H9 (cell line): ENCODE measurements at regions not wholly inside any gene's neighbourhood (a gene's known extent, or its start where the extent isn't known, plus 50 kb on each side); places are given as distances from the start of the nearest gene placed in this dataset.

ENCODE experiments used
- DNase-seq: peaks from one replicate; pipeline ENCODE4 v3.0.0-alpha.2; 2017
- H2AFZ ChIP-seq: one replicate; pipeline ENCODE4 v1.6.1; 2013; ENCODE audit warnings: mild to moderate bottlenecking, low read length, control low read depth, moderate library complexity
- H2AK5ac ChIP-seq: 2 replicates; pipeline ENCODE4 v1.6.1; 2013; ENCODE audit warnings: low read length, control low read depth, mixed read lengths; ENCODE audit not compliant: insufficient read length
- H2BK120ac ChIP-seq: one replicate; pipeline ENCODE4 v1.6.1; 2013; ENCODE audit warnings: low read depth, mild to moderate bottlenecking, low read length, control low read depth, inconsistent platforms; ENCODE audit not compliant: poor library complexity, severe bottlenecking
- H2BK12ac ChIP-seq: 2 replicates; pipeline ENCODE4 v1.6.1; 2013; ENCODE audit warnings: low read length, control low read depth, mixed read lengths, low read depth; ENCODE audit not compliant: insufficient read length
- H2BK15ac ChIP-seq: 2 replicates; pipeline ENCODE4 v1.6.1; 2013; ENCODE audit warnings: low read depth, low read length, control low read depth
- H2BK20ac ChIP-seq: one replicate; pipeline ENCODE4 v1.6.1; 2013; ENCODE audit warnings: low read depth, mild to moderate bottlenecking, low read length, control low read depth, inconsistent platforms; ENCODE audit not compliant: poor library complexity, severe bottlenecking
- H2BK5ac ChIP-seq: 2 replicates; pipeline ENCODE4 v1.6.1; 2013; ENCODE audit warnings: low read length, control low read depth, mixed read lengths; ENCODE audit not compliant: insufficient read length
- H3K14ac ChIP-seq: 2 replicates; pipeline ENCODE4 v1.6.1; 2013; ENCODE audit warnings: low read length, control low read depth; ENCODE audit not compliant: insufficient read depth
- H3K18ac ChIP-seq: 2 replicates; pipeline ENCODE4 v1.6.1; 2013; ENCODE audit warnings: low read depth, mild to moderate bottlenecking, mixed read lengths, low read length, control low read depth; ENCODE audit not compliant: insufficient read length
- H3K23ac ChIP-seq: 2 replicates; pipeline ENCODE4 v1.6.1; 2013; ENCODE audit warnings: low read length, control low read depth, mixed read lengths, low read depth; ENCODE audit not compliant: insufficient read length
- H3K23me2 ChIP-seq: 2 replicates; pipeline ENCODE4 v1.6.1; 2013; ENCODE audit warnings: low read depth, mild to moderate bottlenecking, mixed read lengths, low read length, control low read depth; ENCODE audit not compliant: insufficient read length, poor library complexity, severe bottlenecking
- H3K27ac ChIP-seq: 2 replicates; pipeline ENCODE4 v1.5.1; 2013; ENCODE audit warnings: low read length, control low read depth, mixed read lengths, low read depth; ENCODE audit not compliant: insufficient read length
- H3K27me3 ChIP-seq: 2 replicates; pipeline ENCODE4 v1.6.1; 2013; ENCODE audit warnings: low read length, control low read depth, inconsistent platforms; ENCODE audit not compliant: insufficient read depth
- H3K4ac ChIP-seq: 2 replicates; pipeline ENCODE4 v1.6.1; 2013; ENCODE audit warnings: low read depth, mild to moderate bottlenecking, control low read depth, inconsistent platforms, low read length, moderate library complexity
- H3K4me1 ChIP-seq: 2 replicates; pipeline ENCODE4 v1.6.1; 2013; ENCODE audit warnings: low read length, control low read depth, inconsistent platforms; ENCODE audit not compliant: insufficient read depth
- H3K4me2 ChIP-seq: 2 replicates; pipeline ENCODE4 v1.6.1; 2013; ENCODE audit warnings: low read length, control low read depth, mixed read lengths; ENCODE audit not compliant: insufficient read length, insufficient read depth
- H3K56ac ChIP-seq: 2 replicates; pipeline ENCODE4 v1.6.1; 2013; ENCODE audit warnings: low read depth, mild to moderate bottlenecking, mixed read lengths, low read length, control low read depth; ENCODE audit not compliant: insufficient read length
- H3K79me1 ChIP-seq: 2 replicates; pipeline ENCODE4 v1.6.1; 2013; ENCODE audit warnings: low read depth, mild to moderate bottlenecking, moderate library complexity, low read length, control low read depth, inconsistent platforms; ENCODE audit not compliant: insufficient read depth, poor library complexity, severe bottlenecking
- H3K79me2 ChIP-seq: 2 replicates; pipeline ENCODE4 v1.6.1; 2013; ENCODE audit warnings: low read length, control low read depth, inconsistent platforms; ENCODE audit not compliant: insufficient read depth
- H3K9ac ChIP-seq: 2 replicates; pipeline ENCODE4 v1.6.1; 2013; ENCODE audit warnings: low read length, control low read depth, mixed read lengths; ENCODE audit not compliant: insufficient read length; ENCODE audit errors: extremely low read depth
- H3K9me3 ChIP-seq: one replicate; pipeline ENCODE4 v1.6.1; 2013; ENCODE audit warnings: low read depth, low read length, inconsistent platforms; ENCODE audit not compliant: control insufficient read depth
- H3T11ph ChIP-seq: one replicate; pipeline ENCODE4 v1.6.1; 2013; ENCODE audit warnings: mild to moderate bottlenecking, low read length, control low read depth, inconsistent platforms
- H4K20me1 ChIP-seq: one replicate; pipeline ENCODE4 v1.6.1; 2013; ENCODE audit not compliant: control insufficient read depth, insufficient read length, insufficient read depth
- H4K5ac ChIP-seq: 2 replicates; pipeline ENCODE4 v1.6.1; 2013; ENCODE audit warnings: low read depth, mild to moderate bottlenecking, mixed read lengths, low read length, control low read depth; ENCODE audit not compliant: insufficient read length
- H4K8ac ChIP-seq: replicated peaks from 2 replicates; pipeline ENCODE4 v1.6.1; 2013; ENCODE audit warnings: low read length, control low read depth, mixed read lengths, low read depth; ENCODE audit not compliant: insufficient read length
- H4K91ac ChIP-seq: 2 replicates; pipeline ENCODE4 v1.6.1; 2013; ENCODE audit warnings: low read depth, mild to moderate bottlenecking, moderate library complexity, mixed read lengths, low read length, control low read depth; ENCODE audit not compliant: insufficient read length
- H3K27ac Mint-ChIP-seq, 3 experiments: 2 replicates in 2 of 3; 3 replicates in 1 of 3; pipeline ENCODE4 v1.8.0; 2020 to 2021; ENCODE audit warnings: mixed read lengths in 3 of 3, mild to moderate bottlenecking in 1 of 3, moderate library complexity in 1 of 3
- H3K27me3 Mint-ChIP-seq: 2 replicates; pipeline ENCODE4 v1.8.0; 2021; ENCODE audit warnings: low read depth, mild to moderate bottlenecking, moderate library complexity, mixed read lengths
- H3K36me3 Mint-ChIP-seq, 3 experiments: 2 replicates in 2 of 3; 3 replicates in 1 of 3; pipeline ENCODE4 v1.8.0; 2020 to 2021; ENCODE audit warnings: low read depth in 3 of 3, mixed read lengths in 3 of 3; ENCODE audit not compliant: insufficient read depth in 1 of 3
- H3K4me1 Mint-ChIP-seq, 2 experiments: 2 replicates each; pipeline ENCODE4 v1.8.0; 2020; ENCODE audit warnings: mixed read lengths in 2 of 2
- H3K4me3 Mint-ChIP-seq, 2 experiments: 2 replicates in 1 of 2; 3 replicates in 1 of 2; pipeline ENCODE4 v1.8.0; 2020 to 2021; ENCODE audit warnings: mild to moderate bottlenecking in 2 of 2, mixed read lengths in 2 of 2, moderate library complexity in 1 of 2
- H3K9me3 Mint-ChIP-seq, 2 experiments: 2 replicates in 1 of 2; 3 replicates in 1 of 2; pipeline ENCODE4 v1.8.0; 2020; ENCODE audit warnings: mild to moderate bottlenecking in 2 of 2, mixed read lengths in 2 of 2, moderate library complexity in 1 of 2
- CTCF ChIP-seq: fragments of 200-600 bp; sonication (generic); conservative IDR thresholded peaks from 3 replicates; pipeline ENCODE4 v1.8.0; 2021; ENCODE audit warnings: antibody characterized with exemption, mild to moderate bottlenecking
- WGBS: extraction: QIAGEN DNeasy Blood & Tissue Kit; methylation state at CpG from one replicate; pipeline ENCODE4 v1.1.7; 2013; ENCODE audit warnings: missing lambda C conversion rate, low lambda C conversion rate, mixed read lengths; ENCODE audit not compliant: insufficient read length; ENCODE audit errors: extremely low coverage; 5-methylcytosine and 5-hydroxymethylcytosine counted together

GRCh38 chr6:110554966-110555460 is 78.6 kb upstream of the SLC22A16 start:
- TF ChIP-seq CTCF, result no peak
- Histone ChIP-seq H3K14ac (no peak overlapping the region), H3K23me2 (no peaks in the 10 kb centered on the region), H3T11ph (no peak overlapping the region), H4K8ac (no peak overlapping the region), H2BK5ac (no peak overlapping the region), H2BK20ac (no peak overlapping the region), H2BK12ac (no peak overlapping the region), H3K9me3 (no peaks in the 10 kb centered on the region), H3K79me1 (no peaks in the 10 kb centered on the region), H3K4me2 (no peak overlapping the region), H3K79me2 (no peaks in the 10 kb centered on the region), H3K18ac (no peak overlapping the region), H3K4me1 (no peaks in the 10 kb centered on the region), H3K9ac (no peak overlapping the region), H3K27me3 (no peaks in the 10 kb centered on the region), H2AFZ (no peak overlapping the region), H2BK15ac (no peak overlapping the region), H4K5ac (no peak overlapping the region), H3K4ac (no peak overlapping the region), H4K20me1 (no peaks in the 10 kb centered on the region), H2AK5ac (no peak overlapping the region), H4K91ac (no peak overlapping the region), H3K27ac (no peak overlapping the region), H3K56ac (no peak overlapping the region), H3K23ac (no peak overlapping the region), H2BK120ac (no peak overlapping the region)
- no CpG with 5 or more reads among the region's 9 CpGs for WGBS
- peaks cover 0 to 10% (median 2%) of the 10 kb centered on the region in 3 experiments; a peak in 4 of 7 replicates for H3K36me3 Mint-ChIP-seq
- no peak for DNase-seq
- H3K27me3 Mint-ChIP-seq, result peaks cover 4% of the 10 kb centered on the region; the same call in 1 of the 2 replicates
- H3K9me3 Mint-ChIP-seq, result peaks cover 16 to 19% of the 10 kb centered on the region in 2 experiments
- H3K4me1 Mint-ChIP-seq, result peaks cover 11 to 16% of the 10 kb centered on the region in 2 experiments
- no peak overlapping the region for H3K27ac Mint-ChIP-seq
- no peak overlapping the region for H3K4me3 Mint-ChIP-seq
